ENCODE measurements at regions not wholly inside any gene's neighbourhood (a gene's known extent, or its start where the extent isn't known, plus 50 kb on each side); places are given as distances from the start of the nearest gene placed in this dataset.
A peak's percentile ranks its signal among the peaks of the same experiment; 100 is the strongest.

GRCh38 chr1:80706526-80706925 lies 1094.2 kb upstream of the ADGRL2 start:
- DNase-seq (no peak), ATAC-seq (ENCODE audit: insufficient read depth, low FRiP score) (no peak)
- Histone ChIP-seq H3K9me3 (ENCODE audit: control insufficient read depth in 4 of 4, insufficient read depth in 3 of 4, low read length in 3 of 4) (peaks cover 0 to 5% (median 0%) of the 10 kb centered on the region in 4 donors), H3K4me1 (ENCODE audit: control insufficient read depth in 5 of 5, insufficient read depth in 5 of 5, low read length in 5 of 5) (no peaks in the 10 kb centered on the region), H3K4me3 (no peak overlapping the region), H3K27ac (ENCODE audit: low read depth in 1 of 2, low read length in 1 of 2) (no peak overlapping the region), H3K27me3 (ENCODE audit: control insufficient read depth in 3 of 3, insufficient read depth in 3 of 3, low read length in 2 of 3) (no peaks in the 10 kb centered on the region), H3K36me3 (ENCODE audit: control insufficient read depth in 4 of 4, insufficient read depth in 4 of 4, low read length in 4 of 4) (no peaks in the 10 kb centered on the region), H3K9ac (ENCODE audit: insufficient read depth in 1 of 2, low read length in 2 of 2) (no peak overlapping the region)
- 78 to 93% methylated on average over 1 of the region's 1 CpG for WGBS, 2 donors
- TF ChIP-seq CTCF (IDR thresholded peaks at IDR 0.05; ENCODE audit: control extremely low read depth, extremely low read depth) = no peak

GRCh38 chr1:80678438-80678837 lies 1122.3 kb upstream of the ADGRL2 start:
- DNase-seq (no peak), ATAC-seq (ENCODE audit: insufficient read depth, low FRiP score) (no peak)
- H3K27ac ChIP-seq (ENCODE audit: low read depth in 1 of 2, low read length in 1 of 2) = no peak overlapping the region
- H3K4me1 ChIP-seq (ENCODE audit: control insufficient read depth in 5 of 5, insufficient read depth in 5 of 5, low read length in 5 of 5) = peaks cover 0 to 2% (median 0%) of the 10 kb centered on the region in 5 donors
- H3K9ac ChIP-seq (ENCODE audit: insufficient read depth in 1 of 2, low read length in 2 of 2) = no peak overlapping the region
- H3K27me3 ChIP-seq (ENCODE audit: control insufficient read depth in 3 of 3, insufficient read depth in 3 of 3, low read length in 2 of 3) = no peaks in the 10 kb centered on the region
- H3K36me3 ChIP-seq (ENCODE audit: control insufficient read depth in 4 of 4, insufficient read depth in 4 of 4, low read length in 4 of 4) = no peaks in the 10 kb centered on the region
- H3K4me3 ChIP-seq = no peak overlapping the region
- no peak for TF ChIP-seq CTCF (IDR thresholded peaks at IDR 0.05; ENCODE audit: control extremely low read depth, extremely low read depth)
- 67 to 78% methylated on average over 5 of the region's 5 CpGs for WGBS, 2 donors
- no peaks in the 10 kb centered on the region for H3K9me3 ChIP-seq (ENCODE audit: control insufficient read depth in 4 of 4, insufficient read depth in 3 of 4, low read length in 3 of 4)

DNA sequence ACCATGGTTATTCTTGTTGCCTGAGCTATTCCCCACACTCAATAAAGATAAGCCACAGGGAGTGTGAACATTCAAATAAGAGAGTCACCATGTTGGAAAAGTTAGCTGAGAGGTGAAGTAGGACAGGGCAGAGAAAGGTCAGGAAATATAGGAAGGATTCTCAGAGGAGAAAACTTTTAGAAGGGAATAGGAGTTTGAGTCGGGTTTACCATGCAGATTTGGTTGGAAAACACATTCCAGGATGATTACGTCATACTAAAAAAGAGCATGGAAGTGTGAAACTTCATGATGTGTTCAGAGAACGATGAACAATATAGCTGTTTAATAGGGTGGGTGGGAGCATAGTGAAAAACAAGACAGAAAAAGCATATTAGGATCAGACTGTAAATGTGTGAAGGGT lies 1125.3 kb upstream of the ADGRL2 start:
- TF ChIP-seq CTCF (IDR thresholded peaks at IDR 0.05; ENCODE audit: control extremely low read depth, extremely low read depth) = no peak
- Histone ChIP-seq H3K9me3 (ENCODE audit: control insufficient read depth in 4 of 4, insufficient read depth in 3 of 4, low read length in 3 of 4) (no peaks in the 10 kb centered on the region), H3K27ac (ENCODE audit: low read depth in 1 of 2, low read length in 1 of 2) (no peak overlapping the region), H3K27me3 (ENCODE audit: control insufficient read depth in 3 of 3, insufficient read depth in 3 of 3, low read length in 2 of 3) (no peaks in the 10 kb centered on the region), H3K9ac (ENCODE audit: insufficient read depth in 1 of 2, low read length in 2 of 2) (no peak overlapping the region), H3K4me3 (no peak overlapping the region), H3K36me3 (ENCODE audit: control insufficient read depth in 4 of 4, insufficient read depth in 4 of 4, low read length in 4 of 4) (no peaks in the 10 kb centered on the region), H3K4me1 (ENCODE audit: control insufficient read depth in 5 of 5, insufficient read depth in 5 of 5, low read length in 5 of 5) (peaks cover 0 to 2% (median 0%) of the 10 kb centered on the region in 5 donors)
- peak in 2 of 3 donors; percentile 64 to 65 for DNase-seq
- no peak for ATAC-seq (ENCODE audit: insufficient read depth, low FRiP score)
- WGBS, 2 donors = 60 to 79% methylated on average over 3 of the region's 3 CpGs

DNA sequence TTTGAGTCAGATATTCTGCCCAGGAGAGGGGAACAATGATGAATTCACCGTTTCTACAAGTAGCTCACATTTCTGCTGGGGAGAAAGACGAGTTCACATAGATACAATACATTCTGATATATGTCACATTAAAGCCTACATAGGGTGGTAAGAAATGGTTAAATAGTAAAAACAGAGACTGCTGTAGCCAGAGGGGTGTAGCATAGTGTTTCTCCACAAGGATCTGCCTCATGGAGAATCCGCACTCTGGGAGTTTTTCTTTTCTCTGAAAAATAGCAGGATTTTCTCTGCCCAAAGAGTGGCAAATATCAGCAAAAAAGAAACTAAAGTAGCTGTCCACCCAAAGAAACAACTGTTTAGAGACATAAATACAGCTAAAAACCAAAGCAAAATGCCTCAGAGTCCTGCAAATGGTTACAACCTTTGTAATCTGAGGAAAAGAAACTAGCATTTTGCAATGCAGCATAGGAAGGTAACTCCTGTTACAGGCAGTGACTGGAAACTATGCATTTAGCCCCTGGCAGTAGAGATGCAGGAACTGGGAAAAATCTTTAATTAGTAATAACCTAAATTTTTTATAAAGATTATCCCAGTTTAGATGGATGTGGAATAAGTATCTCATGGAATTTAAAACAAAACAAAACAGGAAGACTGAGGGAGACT lies 1126.7 kb upstream of the ADGRL2 start:
- Histone ChIP-seq H3K27ac (ENCODE audit: low read depth in 1 of 2, low read length in 1 of 2) (no peak overlapping the region), H3K4me1 (ENCODE audit: control insufficient read depth in 5 of 5, insufficient read depth in 5 of 5, low read length in 5 of 5) (peaks cover 0 to 2% (median 0%) of the 10 kb centered on the region in 5 donors), H3K4me3 (no peak overlapping the region), H3K36me3 (ENCODE audit: control insufficient read depth in 4 of 4, insufficient read depth in 4 of 4, low read length in 4 of 4) (no peaks in the 10 kb centered on the region), H3K27me3 (ENCODE audit: control insufficient read depth in 3 of 3, insufficient read depth in 3 of 3, low read length in 2 of 3) (no peaks in the 10 kb centered on the region), H3K9ac (ENCODE audit: insufficient read depth in 1 of 2, low read length in 2 of 2) (no peak overlapping the region), H3K9me3 (ENCODE audit: control insufficient read depth in 4 of 4, insufficient read depth in 3 of 4, low read length in 3 of 4) (no peaks in the 10 kb centered on the region)
- DNase-seq = peak in 2 of 3 donors; percentile 11 to 40
- WGBS, 2 donors = 64 to 77% methylated on average over 3 of the region's 3 CpGs
- TF ChIP-seq CTCF (IDR thresholded peaks at IDR 0.05; ENCODE audit: control extremely low read depth, extremely low read depth) = no peak
- ATAC-seq (ENCODE audit: insufficient read depth, low FRiP score) = no peak

Measured in lung (tissue), 11 donors.